DMS79 (cell line): ENCODE measurements at regions not wholly inside any gene's neighbourhood (a gene's known extent, or its start where the extent isn't known, plus 50 kb on each side); places are given as distances from the start of the nearest gene placed in this dataset.

Experiments
- DNase-seq: peaks from one replicate; lab custom pipeline; 2025; lab: John Stamatoyannopoulos, UW

- DNase-seq, result no peak
These were observed 185.0 kb downstream of the RFC3 start for GRCh38 chr13:34002924-34003323.

GRCh38 chr13:34003656-34004055 lies 185.7 kb downstream of the RFC3 start:
- no peak for DNase-seq

GRCh38 chr13:34004676-34005075 lies 186.7 kb downstream of the RFC3 start:
- no peak for DNase-seq

GRCh38 chr13:34006011-34006410 lies 188.1 kb downstream of the RFC3 start:
- DNase-seq, result no peak

- no peak for DNase-seq
These were observed 193.7 kb downstream of the RFC3 start for GRCh38 chr13:34011552-34012085.

GRCh38 chr13:34012382-34012781 lies 194.4 kb downstream of the RFC3 start:
- DNase-seq, result no peak

GRCh38 chr13:34013061-34013460 lies 195.1 kb downstream of the RFC3 start:
- no peak for DNase-seq

GRCh38 chr13:34017231-34017630 lies 199.3 kb downstream of the RFC3 start:
- no peak for DNase-seq

GRCh38 chr13:34019870-34020269 lies 201.9 kb downstream of the RFC3 start:
- DNase-seq, result no peak

GRCh38 chr13:34020388-34020787 lies 202.4 kb downstream of the RFC3 start:
- DNase-seq, result no peak

GRCh38 chr13:34021619-34022018 lies 203.7 kb downstream of the RFC3 start:
- DNase-seq, result no peak

- no peak for DNase-seq
These were observed 207.8 kb downstream of the RFC3 start for GRCh38 chr13:34025746-34026145.

GRCh38 chr13:34026308-34026707 lies 208.4 kb downstream of the RFC3 start:
- DNase-seq, result no peak

GRCh38 chr13:34028496-34029442 lies 210.8 kb downstream of the RFC3 start:
- DNase-seq, result no peak

GRCh38 chr13:34030782-34031181 lies 212.8 kb downstream of the RFC3 start:
- no peak for DNase-seq

GRCh38 chr13:34031610-34032009 lies 213.7 kb downstream of the RFC3 start:
- DNase-seq, result no peak

- no peak for DNase-seq
These were observed 216.5 kb downstream of the RFC3 start for GRCh38 chr13:34034411-34034810.

GRCh38 chr13:34035178-34035577 lies 217.2 kb downstream of the RFC3 start:
- no peak for DNase-seq

GRCh38 chr13:34035676-34036325 lies 217.9 kb downstream of the RFC3 start:
- no peak for DNase-seq

GRCh38 chr13:34037636-34038540 lies 219.9 kb downstream of the RFC3 start:
- no peak for DNase-seq

GRCh38 chr13:34038541-34039068 lies 220.7 kb downstream of the RFC3 start:
- DNase-seq, result no peak

- DNase-seq, result no peak
These were observed 221.7 kb downstream of the RFC3 start for GRCh38 chr13:34039678-34040077.
